ENCODE measurements at regions not wholly inside any gene's neighbourhood (a gene's known extent, or its start where the extent isn't known, plus 50 kb on each side); places are given as distances from the start of the nearest gene placed in this dataset.

DNA sequence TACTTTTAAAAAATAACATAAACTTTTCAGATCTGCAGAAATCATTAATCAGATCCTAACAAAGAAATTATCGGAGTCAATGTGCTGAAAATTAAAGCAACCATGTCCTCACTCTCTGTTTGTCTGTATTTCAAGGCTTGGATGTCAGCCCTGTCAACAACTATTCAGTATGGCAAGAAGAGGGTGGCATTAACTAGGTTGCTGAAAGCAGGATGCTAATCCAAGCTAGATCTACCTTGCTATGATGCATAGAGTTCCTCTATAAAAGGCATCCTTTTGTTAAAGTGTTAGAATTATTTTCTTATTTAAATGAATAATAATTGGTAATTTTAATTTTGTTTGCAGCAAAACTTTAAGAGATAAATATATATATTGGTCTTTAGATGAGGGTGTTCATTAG lies 800.8 kb downstream of the CDH11 start:
- Histone ChIP-seq H3K9me3 (no peaks in the 10 kb centered on the region), H3K27me3 (no peaks in the 10 kb centered on the region), H3K4me3 (no peak overlapping the region), H3K4me1 (no peaks in the 10 kb centered on the region), H3K36me3 (no peaks in the 10 kb centered on the region), H3K27ac (no peak overlapping the region)
- DNase-seq (ENCODE audit: extremely low spot score in 2 of 2) = no peak
- intact Hi-C loops (cut with DNase I) = no loop called here
- TF ChIP-seq CTCF (IDR thresholded peaks at IDR 0.05) (no peak), POLR2A (IDR thresholded peaks at IDR 0.05) (no peak), POLR2AphosphoS5 (IDR thresholded peaks at IDR 0.05; ENCODE audit: insufficient read depth in 1 of 2, low read depth in 1 of 2) (no peak)

DNA sequence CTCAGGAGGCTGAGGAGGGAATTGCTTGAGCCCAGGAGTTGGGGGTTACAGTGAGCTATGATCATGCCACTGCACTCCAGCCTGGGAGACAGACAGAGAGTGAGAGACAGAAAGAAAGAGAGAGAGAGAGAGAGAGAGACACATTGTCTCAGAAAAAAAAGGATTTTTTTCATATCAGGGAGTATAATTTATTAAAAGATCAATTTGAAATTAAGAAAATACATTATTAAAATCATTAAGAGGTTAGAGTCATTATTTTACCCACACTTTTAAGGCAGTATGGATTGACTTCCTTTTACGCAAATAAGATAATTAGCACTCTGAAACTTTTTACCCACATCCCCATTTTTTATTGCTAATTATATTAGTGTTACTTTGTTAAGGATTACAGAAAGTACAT lies 804.3 kb downstream of the CDH11 start:
- no peaks in the 10 kb centered on the region for H3K9me3 ChIP-seq
- no peak overlapping the region for H3K4me3 ChIP-seq
- no peaks in the 10 kb centered on the region for H3K27me3 ChIP-seq
- intact Hi-C loops (cut with DNase I) = no loop called here
- no peak for DNase-seq (ENCODE audit: extremely low spot score in 2 of 2)
- H3K4me1 ChIP-seq = no peaks in the 10 kb centered on the region
- no peak overlapping the region for H3K27ac ChIP-seq
- no peak for TF ChIP-seq POLR2AphosphoS5 (IDR thresholded peaks at IDR 0.05; ENCODE audit: insufficient read depth in 1 of 2, low read depth in 1 of 2)
- TF ChIP-seq POLR2A (IDR thresholded peaks at IDR 0.05) = no peak
- TF ChIP-seq CTCF (IDR thresholded peaks at IDR 0.05) = no peak
- no peaks in the 10 kb centered on the region for H3K36me3 ChIP-seq

DNA sequence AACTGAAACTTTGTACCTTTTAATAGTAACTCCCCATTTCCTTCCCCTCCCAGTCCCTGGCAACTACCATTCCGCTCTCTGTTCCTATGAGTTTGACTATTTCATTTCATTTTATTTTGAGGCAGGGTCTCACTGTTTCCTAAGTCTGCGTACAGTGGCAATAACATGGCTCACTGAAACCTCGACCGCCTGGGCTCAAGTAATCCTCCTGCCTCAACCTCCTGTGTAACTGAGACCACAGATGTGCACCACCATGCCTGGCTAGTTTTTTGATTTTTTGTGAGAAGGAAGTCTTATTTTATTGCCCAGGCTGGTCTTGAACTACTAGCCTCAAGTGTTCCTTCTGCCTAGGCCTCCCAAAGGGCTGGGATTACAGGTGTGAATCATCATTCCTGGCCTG lies 808.1 kb downstream of the CDH11 start:
- intact Hi-C loops (cut with DNase I) = no loop called here
- Histone ChIP-seq H3K9me3 (no peaks in the 10 kb centered on the region), H3K27me3 (no peaks in the 10 kb centered on the region), H3K36me3 (no peaks in the 10 kb centered on the region), H3K27ac (no peak overlapping the region), H3K4me3 (no peak overlapping the region), H3K4me1 (no peaks in the 10 kb centered on the region)
- TF ChIP-seq POLR2AphosphoS5 (IDR thresholded peaks at IDR 0.05; ENCODE audit: insufficient read depth in 1 of 2, low read depth in 1 of 2) = no peak
- TF ChIP-seq CTCF (IDR thresholded peaks at IDR 0.05) = no peak
- no peak for TF ChIP-seq POLR2A (IDR thresholded peaks at IDR 0.05)
- DNase-seq (ENCODE audit: extremely low spot score in 2 of 2) = no peak

GRCh38 chr16:64312980-64313379 lies 808.9 kb downstream of the CDH11 start:
- Histone ChIP-seq H3K4me3 (no peak overlapping the region), H3K36me3 (no peaks in the 10 kb centered on the region), H3K4me1 (no peaks in the 10 kb centered on the region), H3K27ac (no peak overlapping the region), H3K9me3 (no peaks in the 10 kb centered on the region), H3K27me3 (no peaks in the 10 kb centered on the region)
- intact Hi-C loops (cut with DNase I) = no loop called here
- TF ChIP-seq POLR2AphosphoS5 (IDR thresholded peaks at IDR 0.05; ENCODE audit: insufficient read depth in 1 of 2, low read depth in 1 of 2) = no peak
- no peak for TF ChIP-seq POLR2A (IDR thresholded peaks at IDR 0.05)
- TF ChIP-seq CTCF (IDR thresholded peaks at IDR 0.05) = no peak
- no peak for DNase-seq (ENCODE audit: extremely low spot score in 2 of 2)

DNA sequence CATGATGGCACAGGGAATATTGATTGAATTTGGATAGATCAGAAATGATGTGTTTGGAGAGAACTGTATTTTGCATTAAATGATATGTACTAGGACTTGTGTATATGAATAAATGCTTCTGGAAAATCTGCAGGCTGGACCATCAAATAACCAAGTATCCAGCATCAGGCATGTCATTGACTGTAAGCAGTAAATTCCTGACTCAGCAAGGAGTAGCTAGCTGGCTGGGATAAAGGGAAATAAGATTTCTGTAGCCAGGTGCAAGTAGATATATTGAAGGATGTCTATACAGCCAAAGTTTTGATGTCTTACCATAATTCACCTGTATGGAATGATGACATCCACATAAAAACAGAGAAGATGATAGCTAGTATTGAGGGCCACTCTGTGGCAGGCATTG lies 809.6 kb downstream of the CDH11 start:
- TF ChIP-seq POLR2AphosphoS5 (IDR thresholded peaks at IDR 0.05; ENCODE audit: insufficient read depth in 1 of 2, low read depth in 1 of 2) = no peak
- no peak for TF ChIP-seq POLR2A (IDR thresholded peaks at IDR 0.05)
- TF ChIP-seq CTCF (IDR thresholded peaks at IDR 0.05) = no peak
- Histone ChIP-seq H3K27ac (no peak overlapping the region), H3K36me3 (no peaks in the 10 kb centered on the region), H3K4me1 (no peaks in the 10 kb centered on the region), H3K9me3 (no peaks in the 10 kb centered on the region), H3K4me3 (no peak overlapping the region), H3K27me3 (no peaks in the 10 kb centered on the region)
- intact Hi-C loops (cut with DNase I) = no loop called here
- no peak for DNase-seq (ENCODE audit: extremely low spot score in 2 of 2)

Data from vagina (tissue), 2 donors.